ENCODE measurements at regions not wholly inside any gene's neighbourhood (a gene's known extent, or its start where the extent isn't known, plus 50 kb on each side); places are given as distances from the start of the nearest gene placed in this dataset.
"Not testable (repeated sequence)": the region's sequence is repeated elsewhere in the genome, so short reads cannot be mapped to it uniquely, and the experiment has no call there.

- DNase-seq (ENCODE audit: low spot score), result no peak
Observed at GRCh38 chr4:75287738-75288517, 226.3 kb downstream of the RCHY1 start.

GRCh38 chr4:75285837-75286236 lies 228.4 kb downstream of the RCHY1 start:
- no peak for DNase-seq (ENCODE audit: low spot score)

- no peak for DNase-seq (ENCODE audit: low spot score)
Observed at GRCh38 chr4:75284831-75285230, 229.4 kb downstream of the RCHY1 start.

GRCh38 chr4:75280461-75280860 lies 233.7 kb downstream of the RCHY1 start:
- not testable (repeated sequence) for DNase-seq (ENCODE audit: low spot score)

GRCh38 chr4:75259306-75259705 lies 254.9 kb downstream of the RCHY1 start:
- no peak for DNase-seq (ENCODE audit: low spot score)

- DNase-seq (ENCODE audit: low spot score), result no peak
Observed at GRCh38 chr4:75255261-75255660, 258.9 kb downstream of the RCHY1 start.

- no peak for DNase-seq (ENCODE audit: low spot score)
Observed at GRCh38 chr4:75254745-75255144, 259.5 kb downstream of the RCHY1 start.

GRCh38 chr4:75253094-75253493 lies 261.1 kb downstream of the RCHY1 start:
- not testable (repeated sequence) for DNase-seq (ENCODE audit: low spot score)

GRCh38 chr4:75251547-75251946 lies 262.7 kb downstream of the RCHY1 start:
- no peak for DNase-seq (ENCODE audit: low spot score)

- peak; percentile 14 for DNase-seq (ENCODE audit: low spot score)
Observed at GRCh38 chr4:75249739-75250138, 264.5 kb downstream of the RCHY1 start.

- DNase-seq (ENCODE audit: low spot score), result peak; percentile 82
Observed at GRCh38 chr4:75248770-75249407, 265.3 kb downstream of the RCHY1 start.

GRCh38 chr4:75244325-75244724 lies 269.9 kb downstream of the RCHY1 start:
- no peak for DNase-seq (ENCODE audit: low spot score)

- no peak for DNase-seq (ENCODE audit: low spot score)
Observed at GRCh38 chr4:75243570-75243969, 270.6 kb downstream of the RCHY1 start.

- DNase-seq (ENCODE audit: low spot score), result no peak
Observed at GRCh38 chr4:75235359-75235951, 278.7 kb downstream of the RCHY1 start.

GRCh38 chr4:75232546-75232945 lies 281.7 kb downstream of the RCHY1 start:
- DNase-seq (ENCODE audit: low spot score), result no peak

GRCh38 chr4:75229806-75230570 lies 284.2 kb downstream of the RCHY1 start:
- DNase-seq (ENCODE audit: low spot score), result no peak

- no peak for DNase-seq (ENCODE audit: low spot score)
Observed at GRCh38 chr4:75213480-75213879, 280.6 kb downstream of the PARM1 start.

GRCh38 chr4:75211422-75211821 lies 278.5 kb downstream of the PARM1 start:
- no peak for DNase-seq (ENCODE audit: low spot score)

GRCh38 chr4:75207902-75208301 lies 275.0 kb downstream of the PARM1 start:
- DNase-seq (ENCODE audit: low spot score), result no peak

GRCh38 chr4:75195111-75195510 lies 262.2 kb downstream of the PARM1 start:
- no peak for DNase-seq (ENCODE audit: low spot score)

- no peak for DNase-seq (ENCODE audit: low spot score)
Observed at GRCh38 chr4:75194180-75194579, 261.3 kb downstream of the PARM1 start.

GRCh38 chr4:75192182-75192581 lies 259.3 kb downstream of the PARM1 start:
- not testable (repeated sequence) for DNase-seq (ENCODE audit: low spot score)

Data from H4 (cell line).